Stimulated activated CD8-positive, alpha-beta memory T cell treated with anti-CD3 and anti-CD28 coated beads, Interleukin-7, amount 100 ng/mL, for 4 hours (primary cell): ENCODE measurements at regions not wholly inside any gene's neighbourhood (a gene's known extent, or its start where the extent isn't known, plus 50 kb on each side); places are given as distances from the start of the nearest gene placed in this dataset.

ENCODE experiments used
- DNase-seq, 2 donors: peaks; one replicate each; pipeline ENCODE4 v3.0.0-alpha.2; 2020; ENCODE audit warnings: low read depth in 2 of 2

- DNase-seq: no peak
Measured at GRCh38 chr18:45482286-45482685, 133.0 kb upstream of the SLC14A2 start.

GRCh38 chr18:45487581-45487980 lies 127.7 kb upstream of the SLC14A2 start:
- DNase-seq: no peak

- no peak for DNase-seq
Measured at GRCh38 chr18:45488645-45489044, 126.6 kb upstream of the SLC14A2 start.

- no peak for DNase-seq
Measured at GRCh38 chr18:45493830-45494229, 121.4 kb upstream of the SLC14A2 start.

GRCh38 chr18:45494811-45495210 lies 120.5 kb upstream of the SLC14A2 start:
- no peak for DNase-seq

GRCh38 chr18:45496741-45497140 lies 118.5 kb upstream of the SLC14A2 start:
- DNase-seq: no peak

- no peak for DNase-seq
Measured at GRCh38 chr18:45497595-45498286, 117.5 kb upstream of the SLC14A2 start.

- no peak for DNase-seq
Measured at GRCh38 chr18:45498287-45498658, 117.0 kb upstream of the SLC14A2 start.

GRCh38 chr18:45503990-45504389 lies 111.3 kb upstream of the SLC14A2 start:
- no peak for DNase-seq

GRCh38 chr18:45505497-45506206 lies 109.6 kb upstream of the SLC14A2 start:
- DNase-seq: no peak

GRCh38 chr18:45506951-45507350 lies 108.3 kb upstream of the SLC14A2 start:
- DNase-seq: no peak

- no peak for DNase-seq
Measured at GRCh38 chr18:45509535-45509934, 105.7 kb upstream of the SLC14A2 start.

GRCh38 chr18:45510656-45511055 lies 104.6 kb upstream of the SLC14A2 start:
- no peak for DNase-seq

GRCh38 chr18:45512363-45512953 lies 102.8 kb upstream of the SLC14A2 start:
- DNase-seq: no peak

- DNase-seq: no peak
Measured at GRCh38 chr18:45517181-45517741, 98.0 kb upstream of the SLC14A2 start.

GRCh38 chr18:45518311-45519155 lies 96.7 kb upstream of the SLC14A2 start:
- no peak for DNase-seq

GRCh38 chr18:45519411-45520280 lies 95.6 kb upstream of the SLC14A2 start:
- no peak for DNase-seq

- DNase-seq: no peak
Measured at GRCh38 chr18:45521136-45521535, 94.1 kb upstream of the SLC14A2 start.

- no peak for DNase-seq
Measured at GRCh38 chr18:45521777-45522176, 93.5 kb upstream of the SLC14A2 start.

GRCh38 chr18:45522371-45522770 lies 92.9 kb upstream of the SLC14A2 start:
- no peak for DNase-seq

GRCh38 chr18:45525301-45525700 lies 90.0 kb upstream of the SLC14A2 start:
- no peak for DNase-seq
